BE2C (cell line): ENCODE measurements at regions not wholly inside any gene's neighbourhood (a gene's known extent, or its start where the extent isn't known, plus 50 kb on each side); places are given as distances from the start of the nearest gene placed in this dataset.

ENCODE experiments used
- DNase-seq: peaks from one replicate; pipeline ENCODE4 v3.0.0-alpha.2; 2020
- H3K27me3 ChIP-seq: fragments of 250-450 bp; sonication (Bioruptor Pico); 2 replicates; pipeline ENCODE4 v1.5.1; 2020; ENCODE audit warnings: mild to moderate bottlenecking
- H3K36me3 ChIP-seq: fragments of 250-450 bp; sonication (Bioruptor Pico); 2 replicates; pipeline ENCODE4 v1.5.1; 2020; ENCODE audit warnings: mild to moderate bottlenecking
- H3K4me1 ChIP-seq: fragments of 250-450 bp; sonication (Bioruptor Pico); 2 replicates; pipeline ENCODE4 v1.5.1; 2020
- H3K4me3 ChIP-seq: 2 replicates; pipeline ENCODE4 v1.5.1; 2011; ENCODE audit warnings: low read depth, low read length
- H3K9me3 ChIP-seq: fragments of 250-450 bp; sonication (Bioruptor Pico); 2 replicates; pipeline ENCODE4 v1.5.1; 2020
- TF ChIP-seq, protein P1 (sequence below): IDR thresholded peaks from 2 replicates; pipeline ENCODE4 v1.5.1; 2012; ENCODE audit warnings: mild to moderate bottlenecking, low read depth, low read length

DNA sequence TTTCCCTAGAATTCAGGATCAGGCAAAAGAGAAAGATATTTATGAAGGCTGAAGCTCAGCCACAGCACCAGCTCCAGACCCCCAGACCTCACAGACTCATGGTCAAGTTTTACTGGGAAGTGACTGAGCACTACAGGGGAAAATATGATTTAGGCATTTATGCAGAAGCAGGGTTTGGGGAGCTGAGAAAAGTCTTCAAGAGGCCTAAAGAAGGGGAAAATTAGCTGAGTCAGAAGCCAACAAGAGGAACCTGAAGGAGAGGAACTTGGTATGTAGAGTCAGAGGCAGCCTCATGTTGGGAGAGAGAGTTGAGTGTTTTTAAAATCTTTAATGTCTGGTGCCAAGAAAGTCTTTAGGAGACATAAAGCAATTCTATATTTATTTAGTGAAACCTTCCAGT is 63.0 kb downstream of the FOS start:
- DNase-seq: no peak
- TF ChIP-seq, protein P1, sequence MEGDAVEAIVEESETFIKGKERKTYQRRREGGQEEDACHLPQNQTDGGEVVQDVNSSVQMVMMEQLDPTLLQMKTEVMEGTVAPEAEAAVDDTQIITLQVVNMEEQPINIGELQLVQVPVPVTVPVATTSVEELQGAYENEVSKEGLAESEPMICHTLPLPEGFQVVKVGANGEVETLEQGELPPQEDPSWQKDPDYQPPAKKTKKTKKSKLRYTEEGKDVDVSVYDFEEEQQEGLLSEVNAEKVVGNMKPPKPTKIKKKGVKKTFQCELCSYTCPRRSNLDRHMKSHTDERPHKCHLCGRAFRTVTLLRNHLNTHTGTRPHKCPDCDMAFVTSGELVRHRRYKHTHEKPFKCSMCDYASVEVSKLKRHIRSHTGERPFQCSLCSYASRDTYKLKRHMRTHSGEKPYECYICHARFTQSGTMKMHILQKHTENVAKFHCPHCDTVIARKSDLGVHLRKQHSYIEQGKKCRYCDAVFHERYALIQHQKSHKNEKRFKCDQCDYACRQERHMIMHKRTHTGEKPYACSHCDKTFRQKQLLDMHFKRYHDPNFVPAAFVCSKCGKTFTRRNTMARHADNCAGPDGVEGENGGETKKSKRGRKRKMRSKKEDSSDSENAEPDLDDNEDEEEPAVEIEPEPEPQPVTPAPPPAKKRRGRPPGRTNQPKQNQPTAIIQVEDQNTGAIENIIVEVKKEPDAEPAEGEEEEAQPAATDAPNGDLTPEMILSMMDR: no peak
- no peaks in the 10 kb centered on the region for H3K36me3 ChIP-seq
- no peak overlapping the region for H3K4me3 ChIP-seq
- peaks cover 9% of the 10 kb centered on the region for H3K4me1 ChIP-seq
- no peaks in the 10 kb centered on the region for H3K27me3 ChIP-seq
- H3K9me3 ChIP-seq: no peaks in the 10 kb centered on the region

DNA sequence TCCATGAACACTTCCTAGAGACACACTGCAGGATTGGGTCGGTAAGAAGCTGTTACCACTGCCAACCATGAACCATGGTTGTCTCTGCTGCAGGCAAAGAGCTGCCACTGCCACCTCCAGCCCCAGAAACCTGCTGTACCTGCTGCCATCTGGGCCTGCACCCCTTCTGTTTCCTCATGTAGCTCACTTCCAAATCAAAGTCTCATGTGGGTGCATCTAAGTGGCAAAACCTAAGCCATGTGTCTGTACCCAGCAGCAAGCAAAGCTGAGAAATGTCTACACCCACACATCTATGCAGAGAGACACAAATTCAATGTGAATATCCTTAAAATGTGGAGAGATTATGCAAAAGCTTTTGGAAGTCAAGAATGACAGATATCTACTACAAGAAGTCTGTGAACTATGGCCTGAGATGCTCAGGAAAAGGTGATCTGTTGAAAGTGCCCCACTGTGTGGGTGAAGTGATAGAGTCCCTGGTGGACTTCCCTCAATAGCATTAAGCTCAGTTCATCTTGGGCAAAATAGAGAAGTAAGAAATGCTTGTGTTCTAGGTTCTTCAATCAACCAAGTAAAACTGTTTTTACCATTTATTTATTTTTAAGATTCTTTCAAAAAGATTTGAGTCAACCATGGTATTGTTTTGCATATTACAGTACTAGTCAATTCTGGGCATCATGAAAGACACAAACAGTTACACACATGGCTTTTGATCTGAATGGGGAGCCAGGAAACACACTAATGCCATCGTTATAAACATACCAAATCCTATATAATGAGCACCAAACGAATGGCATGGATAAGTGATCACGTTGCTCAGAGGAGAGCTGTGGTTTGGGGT is 64.4 kb downstream of the FOS start:
- Histone ChIP-seq H3K4me3 (no peak overlapping the region), H3K9me3 (no peaks in the 10 kb centered on the region), H3K27me3 (no peaks in the 10 kb centered on the region), H3K4me1 (peaks cover 10% of the 10 kb centered on the region), H3K36me3 (no peaks in the 10 kb centered on the region)
- TF ChIP-seq, protein P1: no peak
- DNase-seq: no peak

GRCh38 chr14:75343911-75344310 is 65.3 kb downstream of the FOS start:
- DNase-seq: no peak

DNA sequence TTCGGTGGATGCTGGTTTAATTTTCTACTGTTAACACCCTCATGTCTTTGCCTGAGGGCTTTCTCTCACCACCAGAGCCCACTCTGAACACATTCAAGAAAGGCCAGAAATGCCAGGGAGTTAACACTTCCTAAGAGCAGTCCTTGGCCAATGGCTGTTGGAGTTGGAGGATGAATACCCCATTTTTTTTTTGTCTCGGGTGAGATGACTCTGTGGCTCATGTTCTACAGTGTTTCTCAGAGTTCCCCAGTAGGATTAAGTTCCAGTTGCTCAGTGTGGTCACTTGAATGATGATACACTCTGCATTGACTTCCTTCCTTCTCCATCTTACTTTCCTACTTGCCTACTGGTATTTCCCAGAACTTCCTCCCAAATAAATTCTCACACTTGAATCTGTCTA is 65.8 kb downstream of the FOS start:
- Histone ChIP-seq H3K4me3 (no peak overlapping the region), H3K36me3 (no peaks in the 10 kb centered on the region), H3K9me3 (no peaks in the 10 kb centered on the region), H3K27me3 (no peaks in the 10 kb centered on the region), H3K4me1 (peaks cover 15% of the 10 kb centered on the region)
- TF ChIP-seq, protein P1: no peak
- DNase-seq: no peak

More at GRCh38 chr14:75343911-75344310, 65.3 kb downstream of the FOS start:
- H3K9me3 ChIP-seq: no peaks in the 10 kb centered on the region
- TF ChIP-seq, protein P1: no peak
- H3K36me3 ChIP-seq: no peaks in the 10 kb centered on the region
- H3K27me3 ChIP-seq: no peaks in the 10 kb centered on the region
- peaks cover 15% of the 10 kb centered on the region for H3K4me1 ChIP-seq
- H3K4me3 ChIP-seq: no peak overlapping the region

DNA sequence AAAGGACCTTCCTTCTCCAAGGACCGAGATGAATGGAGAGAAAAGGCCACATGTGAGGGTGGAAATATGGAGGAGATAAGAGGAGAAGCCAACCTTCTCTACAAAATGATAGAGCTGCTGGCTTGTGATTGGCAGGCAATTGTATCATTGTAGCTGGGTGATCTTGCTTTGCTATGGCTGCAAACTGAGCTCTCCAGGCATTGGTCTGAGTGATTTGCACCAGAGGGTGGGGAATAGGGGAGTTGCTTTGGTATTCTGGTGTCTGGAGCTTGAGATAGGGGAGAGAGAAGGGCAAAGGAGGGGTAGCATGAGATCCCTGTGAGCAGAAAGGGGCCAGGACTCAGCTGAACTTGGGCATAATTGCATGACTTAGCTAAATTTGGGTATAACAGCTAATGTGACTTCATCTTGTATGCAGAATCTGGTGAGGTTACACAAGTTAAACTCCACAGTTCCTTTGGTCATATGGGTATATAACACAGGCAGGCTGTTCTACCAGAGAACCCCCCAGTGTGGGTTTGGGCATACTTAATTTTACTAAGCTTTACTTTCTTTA is 72.0 kb downstream of the FOS start:
- no peak for DNase-seq
- Histone ChIP-seq H3K4me1 (peaks cover 6% of the 10 kb centered on the region), H3K36me3 (no peaks in the 10 kb centered on the region), H3K27me3 (no peaks in the 10 kb centered on the region), H3K9me3 (no peaks in the 10 kb centered on the region), H3K4me3 (no peak overlapping the region)
- TF ChIP-seq, protein P1: no peak

DNA sequence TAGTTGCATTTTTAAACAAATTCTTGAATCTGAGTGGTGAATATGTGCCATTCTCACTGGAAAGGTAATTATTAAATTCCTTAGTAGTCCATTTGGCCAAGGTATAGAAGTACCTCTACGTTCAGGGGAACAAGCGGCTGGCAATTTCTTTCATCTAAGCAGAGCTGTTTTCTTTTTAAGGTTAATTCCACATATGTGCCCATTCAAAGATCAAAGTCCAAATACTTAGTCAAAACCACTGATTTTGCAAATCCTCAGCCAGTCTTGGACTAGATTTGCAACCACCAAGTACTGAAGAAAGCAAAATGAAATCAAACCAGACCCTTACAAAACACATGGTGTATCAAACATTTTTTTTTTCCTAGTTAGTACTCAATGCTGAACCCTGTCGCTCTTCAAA is 68.7 kb upstream of the JDP2 start:
- Histone ChIP-seq H3K4me1 (no peaks in the 10 kb centered on the region), H3K9me3 (no peaks in the 10 kb centered on the region), H3K36me3 (no peaks in the 10 kb centered on the region), H3K4me3 (no peak overlapping the region), H3K27me3 (no peaks in the 10 kb centered on the region)
- TF ChIP-seq, protein P1: no peak
- no peak for DNase-seq
